Gastrocnemius medialis (tissue), 4 donors: ENCODE measurements at regions not wholly inside any gene's neighbourhood (a gene's known extent, or its start where the extent isn't known, plus 50 kb on each side); places are given as distances from the start of the nearest gene placed in this dataset.
"Not testable (repeated sequence)": the region's sequence is repeated elsewhere in the genome, so short reads cannot be mapped to it uniquely, and the experiment has no call there.

Source experiments
- ATAC-seq, 2 donors: fragments of 150-250 bp; one replicate each; pipeline ENCODE4 v1.9.1; 2016
- DNase-seq, 2 donors: peaks; one replicate each; pipeline ENCODE4 v3.0.0-alpha.2; 2019
- H3K27ac ChIP-seq, 4 donors: fragments of 200-600 bp; sonication (generic); 1 replicate in 1 of 4; 2 replicates in 3 of 4; pipeline ENCODE4 v1.5.1; 2016 to 2018; ENCODE audit warnings: mild to moderate bottlenecking in 2 of 4, moderate library complexity in 1 of 4
- H3K27me3 ChIP-seq, 3 donors: fragments of 200-600 bp; sonication (generic) in 2 of 3; 1 replicate in 1 of 3; 2 replicates in 2 of 3; pipeline versions ENCODE4 v1.5.1 to v1.6.0; 2016 to 2019; ENCODE audit warnings: mild to moderate bottlenecking in 1 of 3, moderate library complexity in 1 of 3
- H3K36me3 ChIP-seq, 2 donors: fragments of 200-600 bp; sonication (generic) in 1 of 2; one replicate each; pipeline ENCODE4 v1.5.1; 2017 to 2018
- H3K4me1 ChIP-seq, 2 donors: fragments of 200-600 bp; sonication (generic) in 1 of 2; one replicate each; pipeline ENCODE4 v1.5.1; 2016 to 2017; ENCODE audit warnings: mild to moderate bottlenecking in 2 of 2
- H3K4me3 ChIP-seq, 4 donors: fragments of 200-600 bp; sonication (generic) in 3 of 4; 1 replicate in 1 of 4; 2 replicates in 3 of 4; pipeline ENCODE4 v1.5.1; 2016 to 2019; ENCODE audit warnings: mild to moderate bottlenecking in 2 of 4
- H3K9me3 ChIP-seq, 3 donors: fragments of 200-600 bp; sonication (generic) in 2 of 3; 1 replicate in 1 of 3; 2 replicates in 2 of 3; pipeline ENCODE4 v1.5.1; 2016 to 2019
- CTCF ChIP-seq, 5 experiments: fragments of 450-650 bp in 3 of 5; fragments of 200-600 bp in 2 of 5; sonication (generic) in 2 of 5; IDR thresholded peaks in 4 of 5; conservative IDR thresholded peaks in 1 of 5; 1 replicate in 4 of 5; 2 replicates in 1 of 5; pipeline ENCODE4 v1.5.1; 2016 to 2019; ENCODE audit warnings: antibody characterized with exemption in 5 of 5, mild to moderate bottlenecking in 3 of 5, moderate library complexity in 3 of 5
- POLR2A ChIP-seq, 2 donors: fragments of 450-650 bp; IDR thresholded peaks; one replicate each; pipeline ENCODE4 v1.6.1; 2017; ENCODE audit warnings: antibody characterized with exemption in 2 of 2, mild to moderate bottlenecking in 2 of 2, moderate library complexity in 2 of 2
- in situ Hi-C, 4 donors: fragments of 200-750 bp; cut with MboI; loops; one replicate each; pipeline versions ENCODE4 v1.15.0 to v1.8.0; 2017; ENCODE audit warnings: low sequenced_read_pairs in 4 of 4
- intact Hi-C: fragments of 100-400 bp; cut with DNase I; formaldehyde crosslinking; loops from one replicate; pipeline ENCODE4 v1.15.1; 2023; ENCODE audit warnings: low total_unique reads

- Histone ChIP-seq H3K4me3 (no peak overlapping the region), H3K4me1 (peaks cover 0 to 3% of the 10 kb centered on the region in 2 donors), H3K9me3 (no peaks in the 10 kb centered on the region), H3K27ac (no peak overlapping the region), H3K27me3 (peaks cover 11 to 22% (median 22%) of the 10 kb centered on the region in 3 donors), H3K36me3 (no peaks in the 10 kb centered on the region)
- no peak for TF ChIP-seq POLR2A (IDR thresholded peaks at IDR 0.05)
- no peak for TF ChIP-seq CTCF (IDR thresholded peaks at IDR 0.05 in 4 of 5, conservative IDR thresholded peaks at IDR 0.05 in 1 of 5)
- ATAC-seq (no peak), DNase-seq (no peak)
- intact Hi-C loops: loop anchor here (10.0 kb wide), 2 partner anchors 142 to 1492 kb away; partner anchors contain the start of genes HTT, HTT-AS, TACC3 and TMEM129
- in situ Hi-C loops: no loop called here
Measured at GRCh38 chr4:1583051-1583785, 100.9 kb downstream of the FAM53A start.

- ATAC-seq (no peak), DNase-seq (no peak)
- no peaks in the 10 kb centered on the region for H3K36me3 ChIP-seq
- in situ Hi-C loops (no loop called here), intact Hi-C loops (loop anchor here (10.0 kb wide), 2 partner anchors 143 to 1493 kb away; partner anchors contain the start of genes HTT, HTT-AS, TACC3 and TMEM129)
- TF ChIP-seq CTCF (IDR thresholded peaks at IDR 0.05 in 4 of 5, conservative IDR thresholded peaks at IDR 0.05 in 1 of 5) (no peak), POLR2A (IDR thresholded peaks at IDR 0.05) (no peak)
- no peaks in the 10 kb centered on the region for H3K9me3 ChIP-seq
- peaks cover 14 to 31% (median 27%) of the 10 kb centered on the region in 3 donors for H3K27me3 ChIP-seq
- no peak overlapping the region for H3K4me3 ChIP-seq
- H3K27ac ChIP-seq: no peak overlapping the region
- peaks cover 0 to 5% of the 10 kb centered on the region in 2 donors for H3K4me1 ChIP-seq
Measured at GRCh38 chr4:1582227-1582626, 101.9 kb downstream of the FAM53A start.

DNA sequence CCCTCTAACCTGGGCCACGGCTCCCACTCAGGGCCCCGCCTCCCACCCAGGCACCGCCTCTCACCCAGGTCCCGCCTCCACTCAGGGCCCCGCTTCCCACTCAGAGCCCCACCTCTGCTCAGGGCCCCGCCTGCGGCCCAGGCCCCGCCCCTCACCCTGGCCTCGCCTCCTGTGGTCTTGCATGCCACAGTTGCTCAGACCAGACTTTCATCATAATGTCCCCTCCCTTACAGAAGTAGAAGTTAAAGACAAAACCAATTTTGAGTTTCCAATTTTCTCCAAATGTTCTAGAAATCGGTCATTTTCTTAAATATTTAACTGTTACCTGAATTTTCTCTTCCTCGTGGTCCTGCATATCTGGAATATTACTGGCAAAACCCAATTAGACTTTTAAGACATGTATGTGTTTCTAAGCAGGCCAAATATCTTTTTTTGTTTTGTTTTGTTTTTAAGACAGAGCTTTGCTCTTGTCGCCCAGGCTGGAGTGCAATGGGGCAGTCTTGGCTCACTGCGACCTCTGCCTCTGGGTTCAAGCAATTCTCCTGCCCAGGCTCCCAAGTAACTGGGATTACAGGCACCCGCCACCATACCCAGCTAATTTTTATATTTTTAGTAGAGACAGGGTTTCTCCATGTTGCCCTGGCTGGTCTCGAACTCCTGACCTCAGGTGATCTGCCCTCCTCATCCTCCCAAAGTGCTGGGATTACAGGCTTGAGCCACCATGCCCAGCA is 102.8 kb downstream of the FAM53A start:
- DNase-seq (peak; percentile 80 to 83), ATAC-seq (peak; percentile 63 to 65)
- H3K36me3 ChIP-seq, H3K4me3 ChIP-seq, H3K4me1 ChIP-seq, H3K9me3 ChIP-seq, in situ Hi-C loops: not testable (repeated sequence)
- peak overlapping the region in 2 of 4 donors; percentile 1 to 18 for H3K27ac ChIP-seq
- peaks cover 17 to 40% (median 27%) of the 10 kb centered on the region in 3 donors for H3K27me3 ChIP-seq
- intact Hi-C loops: loop anchor here (10.0 kb wide), 2 partner anchors 143 to 1493 kb away; partner anchors contain the start of genes HTT, HTT-AS, TACC3 and TMEM129

- intact Hi-C loops: loop anchor here (10.0 kb wide), 2 partner anchors 144 to 1494 kb away; partner anchors contain the start of genes HTT, HTT-AS, TACC3 and TMEM129
- Histone ChIP-seq H3K27ac (peak overlapping the region in 1 of 4 donors; percentile 57), H3K27me3 (peaks cover 20 to 47% (median 30%) of the 10 kb centered on the region in 3 donors), H3K4me3 (peak overlapping the region in 1 of 4 donors; percentile 56)
- DNase-seq, H3K4me1 ChIP-seq, H3K9me3 ChIP-seq, in situ Hi-C loops, ATAC-seq, H3K36me3 ChIP-seq: not testable (repeated sequence)
Measured at GRCh38 chr4:1580692-1581012, 103.5 kb downstream of the FAM53A start.

DNA sequence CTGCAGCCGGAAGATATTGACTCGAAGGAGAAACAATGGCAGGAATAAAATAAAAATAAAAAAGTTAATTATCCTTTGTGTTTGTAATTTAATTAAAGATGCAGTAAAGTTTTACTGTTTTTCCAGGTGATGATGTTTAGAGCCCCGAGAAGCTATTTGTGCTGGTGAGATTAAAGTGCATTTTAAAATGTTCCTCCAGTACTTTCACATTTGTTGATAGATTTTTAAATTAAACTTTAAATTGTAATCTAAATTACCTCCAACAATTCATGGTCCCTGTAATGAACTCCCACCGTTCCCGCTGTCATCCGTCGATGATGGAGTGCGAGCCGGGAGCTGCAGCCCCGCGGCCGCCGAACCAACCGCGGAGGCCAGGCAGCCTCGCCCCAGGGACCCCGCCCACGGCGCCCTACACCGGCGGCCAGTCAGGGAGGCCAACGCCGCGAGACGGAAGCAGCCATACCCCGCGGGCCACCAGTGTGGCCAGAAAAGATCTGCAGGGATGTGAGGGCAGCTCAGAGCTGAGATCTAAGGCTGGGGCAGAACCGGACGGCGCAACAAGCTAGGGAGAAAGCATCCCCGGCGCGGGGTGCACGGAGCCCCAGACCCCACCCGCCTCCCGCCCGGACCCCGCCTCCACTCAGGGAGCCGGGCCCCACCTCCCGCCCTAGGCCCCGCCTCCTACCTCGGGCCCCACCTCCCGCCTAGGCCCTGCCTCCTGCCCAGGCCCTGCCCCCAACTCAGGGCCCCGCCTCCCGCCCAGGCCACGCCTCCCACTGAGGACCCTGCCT is 104.0 kb downstream of the FAM53A start:
- intact Hi-C loops: loop anchor here (10.0 kb wide), 2 partner anchors 145 to 1495 kb away; partner anchors contain the start of genes HTT, HTT-AS, TACC3 and TMEM129
- in situ Hi-C loops: no loop called here
- Histone ChIP-seq H3K36me3 (no peaks in the 10 kb centered on the region), H3K27ac (peak overlapping the region; percentile 57 to 74 (median 64)), H3K9me3 (no peaks in the 10 kb centered on the region), H3K4me1 (peaks cover 0 to 5% of the 10 kb centered on the region in 2 donors), H3K4me3 (peak overlapping the region; percentile 50 to 62 (median 55)), H3K27me3 (peaks cover 24 to 52% (median 35%) of the 10 kb centered on the region in 3 donors)
- DNase-seq (peak; percentile 78 to 83), ATAC-seq (peak; percentile 70 to 72)
- TF ChIP-seq CTCF (IDR thresholded peaks at IDR 0.05 in 4 of 5, conservative IDR thresholded peaks at IDR 0.05 in 1 of 5) (no peak), POLR2A (IDR thresholded peaks at IDR 0.05) (peak; percentile 17 to 22)
